ENCODE measurements at regions not wholly inside any gene's neighbourhood (a gene's known extent, or its start where the extent isn't known, plus 50 kb on each side); places are given as distances from the start of the nearest gene placed in this dataset.

DNA sequence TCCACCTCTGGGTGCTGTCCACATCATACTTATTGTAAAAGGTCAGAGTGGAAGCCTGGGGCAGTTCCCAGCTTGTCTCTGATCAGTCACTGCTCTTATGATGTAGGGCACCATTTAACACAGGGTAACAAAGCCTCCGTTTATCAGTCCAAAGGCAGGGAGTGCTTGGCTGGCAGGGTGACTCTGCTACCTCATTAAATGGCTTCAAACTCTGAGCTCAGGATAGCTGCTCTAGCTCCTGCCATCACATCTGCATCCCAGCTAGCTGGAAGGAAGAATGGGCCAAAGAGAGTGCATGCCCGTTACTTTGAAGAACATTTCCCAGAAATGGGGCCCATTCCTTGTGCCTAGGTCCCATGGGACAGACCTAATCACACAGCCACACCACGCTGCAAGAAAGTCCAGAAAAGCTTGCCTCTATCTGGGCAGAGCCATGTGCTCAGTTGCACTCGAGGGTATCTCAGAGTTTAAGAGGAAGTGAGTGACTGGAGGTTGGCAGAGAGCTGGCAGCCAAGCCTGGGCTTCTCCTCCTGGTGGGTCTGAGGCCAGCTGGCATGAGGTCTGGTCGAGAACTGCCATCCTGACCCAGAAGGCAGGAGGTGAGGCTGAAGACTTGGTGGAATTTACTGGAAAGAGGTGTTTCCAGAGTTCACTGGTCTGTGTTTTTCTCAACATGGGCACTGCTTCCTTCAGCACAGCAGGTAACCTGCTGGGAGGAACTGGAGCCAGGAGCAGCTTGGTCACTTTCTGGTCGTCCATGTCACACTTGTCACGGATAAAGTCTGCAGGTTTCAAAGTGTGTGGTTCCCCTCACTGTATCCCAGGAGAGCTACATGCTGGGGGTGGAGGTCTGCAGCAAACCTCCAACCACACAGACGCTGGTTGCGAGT lies 935.7 kb downstream of the BRD1 start (continued):
- TF ChIP-seq, protein P1, sequence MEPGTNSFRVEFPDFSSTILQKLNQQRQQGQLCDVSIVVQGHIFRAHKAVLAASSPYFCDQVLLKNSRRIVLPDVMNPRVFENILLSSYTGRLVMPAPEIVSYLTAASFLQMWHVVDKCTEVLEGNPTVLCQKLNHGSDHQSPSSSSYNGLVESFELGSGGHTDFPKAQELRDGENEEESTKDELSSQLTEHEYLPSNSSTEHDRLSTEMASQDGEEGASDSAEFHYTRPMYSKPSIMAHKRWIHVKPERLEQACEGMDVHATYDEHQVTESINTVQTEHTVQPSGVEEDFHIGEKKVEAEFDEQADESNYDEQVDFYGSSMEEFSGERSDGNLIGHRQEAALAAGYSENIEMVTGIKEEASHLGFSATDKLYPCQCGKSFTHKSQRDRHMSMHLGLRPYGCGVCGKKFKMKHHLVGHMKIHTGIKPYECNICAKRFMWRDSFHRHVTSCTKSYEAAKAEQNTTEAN (CRISPR knock-in tag; conservative IDR thresholded peaks at IDR 0.05), result no peak

DNA sequence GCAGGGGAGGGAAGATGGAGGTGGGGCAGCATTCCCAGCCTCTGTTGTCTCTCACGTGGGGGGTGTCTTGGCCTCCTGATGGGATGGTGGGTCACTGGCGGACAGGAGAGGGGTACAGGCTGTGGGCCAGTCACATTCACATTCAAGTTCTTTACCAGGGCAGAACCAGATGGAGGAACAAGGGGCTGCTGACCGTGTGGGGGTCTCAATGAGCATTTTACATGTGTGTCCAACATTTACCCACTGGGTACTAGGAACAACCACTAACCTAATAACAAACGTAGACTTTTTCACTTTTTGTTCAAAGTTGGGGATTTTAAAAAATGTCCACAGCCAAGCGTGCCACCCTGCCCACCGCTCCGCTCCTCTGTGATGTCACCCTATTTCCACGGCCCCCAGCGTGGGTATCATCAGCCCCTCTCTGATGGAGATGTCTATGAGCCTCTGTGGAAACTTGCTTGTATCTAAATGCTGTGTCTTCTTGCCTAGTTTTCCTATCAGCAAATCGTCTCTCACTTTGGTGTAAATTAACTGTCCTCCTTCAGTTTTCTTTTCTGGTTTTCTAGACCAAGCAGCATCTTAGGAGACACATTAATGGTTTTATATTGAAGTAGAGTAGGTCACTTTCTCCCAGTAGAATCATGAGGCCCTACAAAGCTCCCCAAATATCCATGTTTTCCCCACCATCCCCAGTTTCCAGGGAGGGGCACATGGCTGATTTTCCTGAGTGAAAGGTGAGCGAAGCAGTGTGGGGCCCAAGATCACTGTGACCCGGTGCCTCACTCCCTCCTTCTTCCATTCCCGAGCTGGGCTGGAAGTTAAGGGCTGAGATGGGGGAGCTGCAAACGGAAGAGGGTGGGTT lies 936.7 kb downstream of the BRD1 start:
- H3K9me3 ChIP-seq (ENCODE audit: low read length), result no peaks in the 10 kb centered on the region
- no peaks in the 10 kb centered on the region for H3K36me3 ChIP-seq (replicated peaks in 1 of 2; ENCODE audit: control insufficient read depth in 1 of 2, insufficient read depth in 2 of 2, low read length in 2 of 2)
- WGBS (ENCODE audit: low lambda C conversion rate), result 34% methylated on average over 14 of the region's 14 CpGs
- CTCF ChIA-PET (ENCODE audit: low intra/inter-chr PET ratio, low total read pairs), result no interaction called here
- no TSS peak for BruUV-seq (replicated peaks)
- POLR2A ChIA-PET, result no interaction called here
- in situ Hi-C loops (cut with HindIII; ENCODE audit: extremely low pct_ligation_motif_present, low pct_unique_long_range_greater_than_20kb), result no loop called here
- intact Hi-C loops (cut with micrococcal nuclease; ENCODE audit: unreplicated experiment), result no loop called here
- H2AFZ ChIP-seq (ENCODE audit: low read length), result no peak overlapping the region
- FAIRE-seq, result no peak
- no peak overlapping the region for H3K27ac ChIP-seq (ENCODE audit: extremely low read length, insufficient read depth, low read length)
- ATAC-seq, result no peak
- DNase-seq (ENCODE audit: low spot score), result no peak
- no peak overlapping the region for H3K9ac ChIP-seq (ENCODE audit: insufficient read depth, low read depth, low read length)
- H3K79me2 ChIP-seq (ENCODE audit: insufficient read depth, low read length), result no peaks in the 10 kb centered on the region
- H3K4me1 ChIP-seq (ENCODE audit: insufficient read depth, low read length), result no peaks in the 10 kb centered on the region
- no peak overlapping the region for H3K4me3 ChIP-seq (replicated peaks in 1 of 3; ENCODE audit: insufficient read depth in 1 of 3, low read depth in 2 of 3, low read length in 3 of 3)
- H3K27me3 ChIP-seq (ENCODE audit: control insufficient read depth in 1 of 2, insufficient read depth in 2 of 2, low read length in 2 of 2), result peaks cover 3 to 54% of the 10 kb centered on the region in 2 experiments; a peak in 3 of 5 replicates
- H4K20me1 ChIP-seq (ENCODE audit: insufficient read depth, low read length), result no peaks in the 10 kb centered on the region
- no peak overlapping the region for H3K4me2 ChIP-seq (ENCODE audit: low read depth, low read length)
- TF ChIP-seq YEATS4 (CRISPR knock-in tag; IDR thresholded peaks at IDR 0.05; ENCODE audit: borderline replicate concordance) (no peak), SOX6 (IDR thresholded peaks at IDR 0.05) (no peak), SOX6 (CRISPR knock-in tag; IDR thresholded peaks at IDR 0.05) (no peak), ZSCAN9 (CRISPR knock-in tag; IDR thresholded peaks at IDR 0.05; ENCODE audit: borderline replicate concordance) (no peak), SMYD3 (CRISPR knock-in tag; IDR thresholded peaks at IDR 0.05) (no peak), MEIS1 (CRISPR knock-in tag; IDR thresholded peaks at IDR 0.05; ENCODE audit: borderline replicate concordance) (no peak), FOSL1 (CRISPR knock-in tag; IDR thresholded peaks at IDR 0.05; ENCODE audit: borderline replicate concordance) (no peak), ZNF121 (CRISPR knock-in tag; IDR thresholded peaks at IDR 0.05) (no peak), SRSF9 (IDR thresholded peaks at IDR 0.05; ENCODE audit: borderline replicate concordance, insufficient read depth, low read depth, low read length, poor library complexity, severe bottlenecking) (no peak), HOXA5 (CRISPR knock-in tag; IDR thresholded peaks at IDR 0.05) (no peak), ZNF557 (CRISPR knock-in tag; IDR thresholded peaks at IDR 0.05) (no peak), ZFP1 (CRISPR knock-in tag; IDR thresholded peaks at IDR 0.05) (no peak), MIXL1 (CRISPR knock-in tag; IDR thresholded peaks at IDR 0.05) (no peak)
- TF ChIP-seq, protein P2, sequence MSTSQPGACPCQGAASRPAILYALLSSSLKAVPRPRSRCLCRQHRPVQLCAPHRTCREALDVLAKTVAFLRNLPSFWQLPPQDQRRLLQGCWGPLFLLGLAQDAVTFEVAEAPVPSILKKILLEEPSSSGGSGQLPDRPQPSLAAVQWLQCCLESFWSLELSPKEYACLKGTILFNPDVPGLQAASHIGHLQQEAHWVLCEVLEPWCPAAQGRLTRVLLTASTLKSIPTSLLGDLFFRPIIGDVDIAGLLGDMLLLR (CRISPR knock-in tag; IDR thresholded peaks at IDR 0.05), result no peak
- TF ChIP-seq, protein P3, sequence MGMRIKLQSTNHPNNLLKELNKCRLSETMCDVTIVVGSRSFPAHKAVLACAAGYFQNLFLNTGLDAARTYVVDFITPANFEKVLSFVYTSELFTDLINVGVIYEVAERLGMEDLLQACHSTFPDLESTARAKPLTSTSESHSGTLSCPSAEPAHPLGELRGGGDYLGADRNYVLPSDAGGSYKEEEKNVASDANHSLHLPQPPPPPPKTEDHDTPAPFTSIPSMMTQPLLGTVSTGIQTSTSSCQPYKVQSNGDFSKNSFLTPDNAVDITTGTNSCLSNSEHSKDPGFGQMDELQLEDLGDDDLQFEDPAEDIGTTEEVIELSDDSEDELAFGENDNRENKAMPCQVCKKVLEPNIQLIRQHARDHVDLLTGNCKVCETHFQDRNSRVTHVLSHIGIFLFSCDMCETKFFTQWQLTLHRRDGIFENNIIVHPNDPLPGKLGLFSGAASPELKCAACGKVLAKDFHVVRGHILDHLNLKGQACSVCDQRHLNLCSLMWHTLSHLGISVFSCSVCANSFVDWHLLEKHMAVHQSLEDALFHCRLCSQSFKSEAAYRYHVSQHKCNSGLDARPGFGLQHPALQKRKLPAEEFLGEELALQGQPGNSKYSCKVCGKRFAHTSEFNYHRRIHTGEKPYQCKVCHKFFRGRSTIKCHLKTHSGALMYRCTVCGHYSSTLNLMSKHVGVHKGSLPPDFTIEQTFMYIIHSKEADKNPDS (CRISPR knock-in tag; IDR thresholded peaks at IDR 0.05), result no peak
- TF ChIP-seq, protein P4, sequence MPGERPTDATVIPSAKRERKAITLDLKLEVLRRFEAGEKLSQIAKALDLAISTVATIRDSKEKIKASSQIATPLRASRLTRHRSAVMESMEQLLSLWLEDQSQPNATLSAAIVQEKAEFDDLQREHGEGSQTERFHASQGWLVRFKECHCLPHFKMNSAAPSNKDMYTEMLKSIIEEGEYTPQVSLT (CRISPR knock-in tag; IDR thresholded peaks at IDR 0.05; ENCODE audit: borderline replicate concordance, low read depth), result no peak

Data from HepG2 (cell line).